ENCODE measurements at regions not wholly inside any gene's neighbourhood (a gene's known extent, or its start where the extent isn't known, plus 50 kb on each side); places are given as distances from the start of the nearest gene placed in this dataset.

DNA sequence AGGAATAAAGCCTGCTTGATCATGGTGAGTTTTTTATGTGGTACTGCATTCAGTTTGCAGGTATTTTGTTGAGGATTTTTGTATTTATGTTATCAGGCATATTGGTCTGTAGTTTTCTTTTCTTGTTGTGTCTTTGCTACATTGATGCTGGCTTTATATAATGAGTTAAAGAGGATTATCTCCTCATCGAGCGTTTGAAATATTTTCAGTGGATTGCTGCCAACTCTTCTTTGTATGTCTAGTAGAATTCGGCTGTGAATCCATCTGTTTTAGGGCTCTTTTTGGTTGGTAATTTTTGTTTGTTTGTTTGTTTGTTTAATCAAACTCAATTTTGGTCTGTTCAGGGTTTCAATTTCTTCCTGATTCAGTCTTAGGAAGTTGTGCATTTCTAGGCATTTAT is 758.4 kb downstream of the KCNA4 start:
- TF ChIP-seq, protein P1, sequence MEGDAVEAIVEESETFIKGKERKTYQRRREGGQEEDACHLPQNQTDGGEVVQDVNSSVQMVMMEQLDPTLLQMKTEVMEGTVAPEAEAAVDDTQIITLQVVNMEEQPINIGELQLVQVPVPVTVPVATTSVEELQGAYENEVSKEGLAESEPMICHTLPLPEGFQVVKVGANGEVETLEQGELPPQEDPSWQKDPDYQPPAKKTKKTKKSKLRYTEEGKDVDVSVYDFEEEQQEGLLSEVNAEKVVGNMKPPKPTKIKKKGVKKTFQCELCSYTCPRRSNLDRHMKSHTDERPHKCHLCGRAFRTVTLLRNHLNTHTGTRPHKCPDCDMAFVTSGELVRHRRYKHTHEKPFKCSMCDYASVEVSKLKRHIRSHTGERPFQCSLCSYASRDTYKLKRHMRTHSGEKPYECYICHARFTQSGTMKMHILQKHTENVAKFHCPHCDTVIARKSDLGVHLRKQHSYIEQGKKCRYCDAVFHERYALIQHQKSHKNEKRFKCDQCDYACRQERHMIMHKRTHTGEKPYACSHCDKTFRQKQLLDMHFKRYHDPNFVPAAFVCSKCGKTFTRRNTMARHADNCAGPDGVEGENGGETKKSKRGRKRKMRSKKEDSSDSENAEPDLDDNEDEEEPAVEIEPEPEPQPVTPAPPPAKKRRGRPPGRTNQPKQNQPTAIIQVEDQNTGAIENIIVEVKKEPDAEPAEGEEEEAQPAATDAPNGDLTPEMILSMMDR (IDR thresholded peaks at IDR 0.05): no peak
- Histone ChIP-seq H3K4me1 (no peaks in the 10 kb centered on the region), H3K27ac (no peak overlapping the region), H3K27me3 (no peaks in the 10 kb centered on the region), H3K4me3 (no peak overlapping the region), H3K9me3 (peaks cover 0 to 1% of the 10 kb centered on the region in 2 donors), H3K36me3 (no peaks in the 10 kb centered on the region)
- ATAC-seq (no peak), DNase-seq (no peak)
- intact Hi-C loops (cut with DNase I): no loop called here

- Histone ChIP-seq H3K27me3 (no peaks in the 10 kb centered on the region), H3K4me3 (no peak overlapping the region), H3K9me3 (peaks cover 0 to 4% of the 10 kb centered on the region in 2 donors), H3K36me3 (no peaks in the 10 kb centered on the region), H3K4me1 (no peaks in the 10 kb centered on the region), H3K27ac (no peak overlapping the region)
- DNase-seq (no peak), ATAC-seq (no peak)
- intact Hi-C loops (cut with DNase I): no loop called here
- TF ChIP-seq, protein P1 (IDR thresholded peaks at IDR 0.05): no peak
Observed at GRCh38 chr11:29256580-29256979, 760.2 kb downstream of the KCNA4 start.

- ATAC-seq: no peak
Observed at GRCh38 chr11:29255401-29255800, 761.4 kb downstream of the KCNA4 start.

GRCh38 chr11:29251738-29252137 is 765.1 kb downstream of the KCNA4 start:
- intact Hi-C loops (cut with DNase I): no loop called here
- Histone ChIP-seq H3K27me3 (no peaks in the 10 kb centered on the region), H3K4me3 (no peak overlapping the region), H3K4me1 (no peaks in the 10 kb centered on the region), H3K9me3 (peaks cover 0 to 4% of the 10 kb centered on the region in 2 donors), H3K27ac (no peak overlapping the region), H3K36me3 (no peaks in the 10 kb centered on the region)
- TF ChIP-seq, protein P1 (IDR thresholded peaks at IDR 0.05): no peak
- DNase-seq (no peak), ATAC-seq (no peak)

More at GRCh38 chr11:29255401-29255800, 761.4 kb downstream of the KCNA4 start:
- Histone ChIP-seq H3K27me3 (no peaks in the 10 kb centered on the region), H3K36me3 (no peaks in the 10 kb centered on the region), H3K27ac (no peak overlapping the region), H3K9me3 (peaks cover 0 to 4% of the 10 kb centered on the region in 2 donors), H3K4me3 (no peak overlapping the region), H3K4me1 (no peaks in the 10 kb centered on the region)
- intact Hi-C loops (cut with DNase I): no loop called here
- TF ChIP-seq, protein P1 (IDR thresholded peaks at IDR 0.05): no peak
- DNase-seq: no peak

GRCh38 chr11:29249713-29250112 is 767.1 kb downstream of the KCNA4 start:
- H3K4me1 ChIP-seq: no peaks in the 10 kb centered on the region
- no peaks in the 10 kb centered on the region for H3K36me3 ChIP-seq
- H3K9me3 ChIP-seq: peaks cover 0 to 4% of the 10 kb centered on the region in 2 donors
- intact Hi-C loops (cut with DNase I): no loop called here
- H3K4me3 ChIP-seq: no peak overlapping the region
- no peak overlapping the region for H3K27ac ChIP-seq
- no peaks in the 10 kb centered on the region for H3K27me3 ChIP-seq
- ATAC-seq (no peak), DNase-seq (no peak)
- TF ChIP-seq, protein P1 (IDR thresholded peaks at IDR 0.05): no peak

All from left lung (tissue), 4 donors.